GM23338 (cell line): ENCODE measurements at regions not wholly inside any gene's neighbourhood (a gene's known extent, or its start where the extent isn't known, plus 50 kb on each side); places are given as distances from the start of the nearest gene placed in this dataset.

ENCODE experiments used
- ATAC-seq: fragments of 200-7000 bp; cut with Tn5 transposase; 3 replicates; pipeline ENCODE4 v1.9.1; 2020
- DNase-seq: peaks from one replicate; pipeline ENCODE4 v3.0.0-alpha.2; 2015; ENCODE audit warnings: low spot score
- H2AFZ ChIP-seq: fragments of 200-600 bp; sonication (generic); 2 replicates; pipeline ENCODE4 v1.8.0; 2016; ENCODE audit warnings: antibody characterized with exemption, mild to moderate bottlenecking, moderate library complexity
- H3F3A ChIP-seq: fragments of 200-600 bp; sonication (generic); replicated peaks from 2 replicates; pipeline ENCODE4 v1.8.0; 2017; ENCODE audit warnings: antibody characterized with exemption, mixed run types, low read depth
- H3K27ac ChIP-seq: fragments of 200-600 bp; sonication (generic); 2 replicates; pipeline ENCODE4 v1.6.1; 2016; ENCODE audit warnings: low read depth
- H3K27me3 ChIP-seq: fragments of 200-600 bp; sonication (generic); 2 replicates; pipeline ENCODE4 v1.8.0; 2016; ENCODE audit warnings: mild to moderate bottlenecking, mixed run types, moderate library complexity; ENCODE audit not compliant: insufficient read depth
- H3K36me3 ChIP-seq: fragments of 200-600 bp; sonication (generic); 2 replicates; pipeline ENCODE4 v1.8.0; 2016; ENCODE audit warnings: mild to moderate bottlenecking; ENCODE audit not compliant: insufficient read depth
- H3K4me1 ChIP-seq: fragments of 200-600 bp; sonication (generic); 2 replicates; pipeline ENCODE4 v1.8.0; 2016; ENCODE audit warnings: mild to moderate bottlenecking, moderate library complexity; ENCODE audit not compliant: insufficient read depth
- H3K4me2 ChIP-seq: fragments of 200-600 bp; sonication (generic); 2 replicates; pipeline ENCODE4 v1.7.1; 2017; ENCODE audit warnings: mixed run types
- H3K4me3 ChIP-seq: fragments of 200-600 bp; sonication (generic); 2 replicates; pipeline ENCODE4 v1.6.1; 2016; ENCODE audit warnings: mixed run types
- H3K79me2 ChIP-seq: fragments of 200-600 bp; sonication (generic); replicated peaks from 2 replicates; pipeline ENCODE4 v1.8.0; 2017; ENCODE audit warnings: mild to moderate bottlenecking; ENCODE audit not compliant: insufficient read depth
- H3K9me2 ChIP-seq: fragments of 200-600 bp; sonication (generic); 2 replicates; pipeline ENCODE4 v1.8.0; 2017; ENCODE audit not compliant: insufficient read depth
- H4K20me1 ChIP-seq: fragments of 200-600 bp; sonication (generic); replicated peaks from 2 replicates; pipeline ENCODE4 v1.8.0; 2017; ENCODE audit warnings: mild to moderate bottlenecking; ENCODE audit not compliant: insufficient read depth
- H3K27ac Mint-ChIP-seq: 2 replicates; pipeline ENCODE4 v1.8.0; 2020; ENCODE audit warnings: inconsistent platforms, mild to moderate bottlenecking, moderate library complexity, mixed read lengths
- H3K27me3 Mint-ChIP-seq: 3 replicates; pipeline ENCODE4 v1.8.0; 2022; ENCODE audit warnings: low read depth, mild to moderate bottlenecking, moderate library complexity, mixed read lengths, inconsistent platforms; ENCODE audit not compliant: insufficient read depth, poor library complexity
- H3K36me3 Mint-ChIP-seq: 3 replicates; pipeline ENCODE4 v1.8.0; 2021; ENCODE audit warnings: low read depth, mild to moderate bottlenecking, inconsistent platforms, moderate library complexity, mixed read lengths
- H3K4me1 Mint-ChIP-seq: 3 replicates; pipeline ENCODE4 v1.8.0; 2020; ENCODE audit warnings: mild to moderate bottlenecking, inconsistent platforms, mixed read lengths
- H3K4me3 Mint-ChIP-seq: 3 replicates; pipeline ENCODE4 v1.8.0; 2021; ENCODE audit warnings: moderate library complexity, mild to moderate bottlenecking, inconsistent platforms, mixed read lengths
- H3K9me3 Mint-ChIP-seq: 3 replicates; pipeline ENCODE4 v1.8.0; 2020; ENCODE audit warnings: moderate library complexity, mild to moderate bottlenecking, inconsistent platforms, mixed read lengths
- EZH2 ChIP-seq: fragments of 200-600 bp; sonication (generic); IDR thresholded peaks from one replicate; pipeline ENCODE4 v1.8.0; 2017; ENCODE audit warnings: antibody characterized with exemption, mild to moderate bottlenecking, low read depth; ENCODE audit not compliant: unreplicated experiment
- NANOG ChIP-seq: IDR thresholded peaks from 2 replicates; pipeline ENCODE4 v1.6.1; 2016; ENCODE audit warnings: antibody characterized with exemption, borderline replicate concordance
- STAT1 ChIP-seq: IDR thresholded peaks from one replicate; pipeline ENCODE4 v1.6.1; 2016; ENCODE audit warnings: antibody characterized with exemption; ENCODE audit not compliant: unreplicated experiment
- ZNF114 ChIP-seq: fragments of 250-450 bp; sonication (Bioruptor Pico); IDR thresholded peaks from 2 replicates; pipeline ENCODE4 v1.5.0; 2020; ENCODE audit warnings: mild to moderate bottlenecking, moderate library complexity
- ZNF331 ChIP-seq: fragments of 250-450 bp; sonication (Bioruptor Pico); IDR thresholded peaks from 2 replicates; pipeline ENCODE4 v1.5.0; 2020; ENCODE audit warnings: low read depth, mild to moderate bottlenecking, moderate library complexity
- TF ChIP-seq, protein P1 (sequence below): fragments of 250-450 bp; sonication (Bioruptor Pico); IDR thresholded peaks from 2 replicates; pipeline ENCODE4 v1.5.0; 2020; ENCODE audit warnings: mild to moderate bottlenecking, moderate library complexity
- TF ChIP-seq, protein P2 (sequence below): IDR thresholded peaks from one replicate; pipeline ENCODE4 v1.6.1; 2018; ENCODE audit warnings: antibody characterized with exemption; ENCODE audit not compliant: unreplicated experiment
- TF ChIP-seq, protein P3 (sequence below): IDR thresholded peaks from 2 replicates; pipeline ENCODE4 v1.6.1; 2016; ENCODE audit warnings: antibody characterized with exemption
- TF ChIP-seq, protein P4 (sequence below), 2 experiments: fragments of 200-600 bp in 1 of 2; sonication (generic) in 1 of 2; conservative IDR thresholded peaks; 2 replicates each; pipeline versions ENCODE4 v1.5.1 to v1.6.1; 2016 to 2017; ENCODE audit warnings: antibody characterized with exemption in 2 of 2, low read depth in 2 of 2, mild to moderate bottlenecking in 2 of 2, moderate library complexity in 1 of 2

DNA sequence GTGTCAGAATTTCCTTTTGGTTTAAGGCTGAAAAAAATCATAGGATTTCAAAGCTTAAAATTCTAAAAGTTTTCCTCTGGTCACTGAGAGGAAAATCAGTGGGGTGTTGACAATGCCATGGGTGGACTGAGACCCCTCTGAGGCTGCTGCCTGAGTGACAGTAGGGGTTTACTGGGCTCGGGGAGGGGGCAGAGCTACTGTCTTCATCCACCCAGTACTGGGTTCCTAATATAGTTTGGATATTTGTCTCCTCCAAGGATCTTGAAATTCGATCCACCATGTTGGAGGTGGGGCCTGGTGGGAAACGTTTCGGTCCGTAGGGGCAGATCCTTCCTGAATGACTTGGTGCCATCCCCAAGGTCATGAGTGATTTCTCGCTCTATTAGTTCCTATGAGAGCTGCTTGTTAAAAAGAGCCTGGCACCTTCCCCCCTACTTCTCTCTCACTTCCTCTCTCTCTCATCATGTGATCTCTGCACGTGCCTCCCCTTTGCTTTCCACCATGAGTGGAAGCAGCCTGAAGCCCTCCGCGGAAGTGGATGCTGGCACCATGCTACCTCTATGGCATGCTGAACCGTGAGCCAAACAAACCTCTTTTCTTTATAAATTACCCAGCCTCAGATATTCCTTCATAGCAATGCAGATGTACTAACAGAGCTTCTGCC, 72.3 kb downstream of the MAP10 start (continued):
- TF ChIP-seq, protein P1, sequence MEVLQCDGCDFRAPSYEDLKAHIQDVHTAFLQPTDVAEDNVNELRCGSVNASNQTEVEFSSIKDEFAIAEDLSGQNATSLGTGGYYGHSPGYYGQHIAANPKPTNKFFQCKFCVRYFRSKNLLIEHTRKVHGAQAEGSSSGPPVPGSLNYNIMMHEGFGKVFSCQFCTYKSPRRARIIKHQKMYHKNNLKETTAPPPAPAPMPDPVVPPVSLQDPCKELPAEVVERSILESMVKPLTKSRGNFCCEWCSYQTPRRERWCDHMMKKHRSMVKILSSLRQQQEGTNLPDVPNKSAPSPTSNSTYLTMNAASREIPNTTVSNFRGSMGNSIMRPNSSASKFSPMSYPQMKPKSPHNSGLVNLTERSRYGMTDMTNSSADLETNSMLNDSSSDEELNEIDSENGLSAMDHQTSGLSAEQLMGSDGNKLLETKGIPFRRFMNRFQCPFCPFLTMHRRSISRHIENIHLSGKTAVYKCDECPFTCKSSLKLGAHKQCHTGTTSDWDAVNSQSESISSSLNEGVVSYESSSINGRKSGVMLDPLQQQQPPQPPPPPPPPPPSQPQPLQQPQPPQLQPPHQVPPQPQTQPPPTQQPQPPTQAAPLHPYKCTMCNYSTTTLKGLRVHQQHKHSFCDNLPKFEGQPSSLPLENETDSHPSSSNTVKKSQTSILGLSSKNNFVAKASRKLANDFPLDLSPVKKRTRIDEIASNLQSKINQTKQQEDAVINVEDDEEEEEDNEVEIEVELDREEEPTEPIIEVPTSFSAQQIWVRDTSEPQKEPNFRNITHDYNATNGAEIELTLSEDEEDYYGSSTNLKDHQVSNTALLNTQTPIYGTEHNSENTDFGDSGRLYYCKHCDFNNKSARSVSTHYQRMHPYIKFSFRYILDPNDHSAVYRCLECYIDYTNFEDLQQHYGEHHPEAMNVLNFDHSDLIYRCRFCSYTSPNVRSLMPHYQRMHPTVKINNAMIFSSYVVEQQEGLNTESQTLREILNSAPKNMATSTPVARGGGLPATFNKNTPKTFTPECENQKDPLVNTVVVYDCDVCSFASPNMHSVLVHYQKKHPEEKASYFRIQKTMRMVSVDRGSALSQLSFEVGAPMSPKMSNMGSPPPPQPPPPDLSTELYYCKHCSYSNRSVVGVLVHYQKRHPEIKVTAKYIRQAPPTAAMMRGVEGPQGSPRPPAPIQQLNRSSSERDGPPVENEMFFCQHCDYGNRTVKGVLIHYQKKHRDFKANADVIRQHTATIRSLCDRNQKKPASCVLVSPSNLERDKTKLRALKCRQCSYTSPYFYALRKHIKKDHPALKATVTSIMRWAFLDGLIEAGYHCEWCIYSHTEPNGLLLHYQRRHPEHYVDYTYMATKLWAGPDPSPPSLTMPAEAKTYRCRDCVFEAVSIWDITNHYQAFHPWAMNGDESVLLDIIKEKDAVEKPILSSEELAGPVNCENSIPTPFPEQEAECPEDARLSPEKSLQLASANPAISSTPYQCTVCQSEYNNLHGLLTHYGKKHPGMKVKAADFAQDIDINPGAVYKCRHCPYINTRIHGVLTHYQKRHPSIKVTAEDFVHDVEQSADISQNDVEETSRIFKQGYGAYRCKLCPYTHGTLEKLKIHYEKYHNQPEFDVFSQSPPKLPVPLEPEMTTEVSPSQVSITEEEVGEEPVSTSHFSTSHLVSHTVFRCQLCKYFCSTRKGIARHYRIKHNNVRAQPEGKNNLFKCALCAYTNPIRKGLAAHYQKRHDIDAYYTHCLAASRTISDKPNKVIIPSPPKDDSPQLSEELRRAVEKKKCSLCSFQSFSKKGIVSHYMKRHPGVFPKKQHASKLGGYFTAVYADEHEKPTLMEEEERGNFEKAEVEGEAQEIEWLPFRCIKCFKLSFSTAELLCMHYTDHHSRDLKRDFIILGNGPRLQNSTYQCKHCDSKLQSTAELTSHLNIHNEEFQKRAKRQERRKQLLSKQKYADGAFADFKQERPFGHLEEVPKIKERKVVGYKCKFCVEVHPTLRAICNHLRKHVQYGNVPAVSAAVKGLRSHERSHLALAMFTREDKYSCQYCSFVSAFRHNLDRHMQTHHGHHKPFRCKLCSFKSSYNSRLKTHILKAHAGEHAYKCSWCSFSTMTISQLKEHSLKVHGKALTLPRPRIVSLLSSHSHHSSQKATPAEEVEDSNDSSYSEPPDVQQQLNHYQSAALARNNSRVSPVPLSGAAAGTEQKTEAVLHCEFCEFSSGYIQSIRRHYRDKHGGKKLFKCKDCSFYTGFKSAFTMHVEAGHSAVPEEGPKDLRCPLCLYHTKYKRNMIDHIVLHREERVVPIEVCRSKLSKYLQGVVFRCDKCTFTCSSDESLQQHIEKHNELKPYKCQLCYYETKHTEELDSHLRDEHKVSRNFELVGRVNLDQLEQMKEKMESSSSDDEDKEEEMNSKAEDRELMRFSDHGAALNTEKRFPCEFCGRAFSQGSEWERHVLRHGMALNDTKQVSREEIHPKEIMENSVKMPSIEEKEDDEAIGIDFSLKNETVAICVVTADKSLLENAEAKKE: no peak
- TF ChIP-seq ZNF114 (CRISPR knock-in tag) (no peak), ZNF331 (CRISPR knock-in tag) (no peak), EZH2 (no peak), STAT1 (no peak)

DNA sequence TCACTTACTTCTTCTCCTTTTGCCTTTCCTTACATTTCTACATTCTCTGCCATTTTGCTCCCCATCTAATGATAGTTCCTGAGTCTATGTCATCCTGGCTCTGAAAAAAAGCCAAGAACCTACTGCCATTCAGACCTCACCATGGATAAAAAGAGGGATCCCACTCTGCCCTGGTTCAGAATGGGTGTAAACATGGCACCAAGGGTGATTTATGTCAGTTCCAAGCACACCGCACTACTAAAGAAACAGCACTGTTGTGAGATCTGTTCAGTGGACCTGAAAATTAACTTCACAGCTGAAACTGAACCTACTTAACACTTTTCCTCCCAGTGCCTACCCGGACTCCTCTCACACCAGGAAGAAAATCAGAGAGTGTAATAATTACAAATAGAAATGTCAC, 72.3 kb upstream of the NTPCR start:
- DNase-seq: no peak
- no peaks in the 10 kb centered on the region for H3K27me3 ChIP-seq
- H3K4me3 ChIP-seq: no peak overlapping the region
- H3K79me2 ChIP-seq: no peaks in the 10 kb centered on the region
- Mint-ChIP-seq H3K4me3 (no peak overlapping the region), H3K36me3 (no peaks in the 10 kb centered on the region), H3K4me1 (no peaks in the 10 kb centered on the region), H3K27me3 (no peaks in the 10 kb centered on the region), H3K9me3 (no peaks in the 10 kb centered on the region), H3K27ac (no peak overlapping the region)
- H3K9me2 ChIP-seq: peaks cover 18% of the 10 kb centered on the region
- no peak overlapping the region for H2AFZ ChIP-seq
- no peaks in the 10 kb centered on the region for H3K36me3 ChIP-seq
- no peaks in the 10 kb centered on the region for H3F3A ChIP-seq
- ATAC-seq: no peak
- no peaks in the 10 kb centered on the region for H3K4me1 ChIP-seq
- H3K4me2 ChIP-seq: no peak overlapping the region
- H4K20me1 ChIP-seq: no peaks in the 10 kb centered on the region
- H3K27ac ChIP-seq: no peak overlapping the region
- no peak for TF ChIP-seq ZNF331 (CRISPR knock-in tag)
- TF ChIP-seq, protein P2, sequence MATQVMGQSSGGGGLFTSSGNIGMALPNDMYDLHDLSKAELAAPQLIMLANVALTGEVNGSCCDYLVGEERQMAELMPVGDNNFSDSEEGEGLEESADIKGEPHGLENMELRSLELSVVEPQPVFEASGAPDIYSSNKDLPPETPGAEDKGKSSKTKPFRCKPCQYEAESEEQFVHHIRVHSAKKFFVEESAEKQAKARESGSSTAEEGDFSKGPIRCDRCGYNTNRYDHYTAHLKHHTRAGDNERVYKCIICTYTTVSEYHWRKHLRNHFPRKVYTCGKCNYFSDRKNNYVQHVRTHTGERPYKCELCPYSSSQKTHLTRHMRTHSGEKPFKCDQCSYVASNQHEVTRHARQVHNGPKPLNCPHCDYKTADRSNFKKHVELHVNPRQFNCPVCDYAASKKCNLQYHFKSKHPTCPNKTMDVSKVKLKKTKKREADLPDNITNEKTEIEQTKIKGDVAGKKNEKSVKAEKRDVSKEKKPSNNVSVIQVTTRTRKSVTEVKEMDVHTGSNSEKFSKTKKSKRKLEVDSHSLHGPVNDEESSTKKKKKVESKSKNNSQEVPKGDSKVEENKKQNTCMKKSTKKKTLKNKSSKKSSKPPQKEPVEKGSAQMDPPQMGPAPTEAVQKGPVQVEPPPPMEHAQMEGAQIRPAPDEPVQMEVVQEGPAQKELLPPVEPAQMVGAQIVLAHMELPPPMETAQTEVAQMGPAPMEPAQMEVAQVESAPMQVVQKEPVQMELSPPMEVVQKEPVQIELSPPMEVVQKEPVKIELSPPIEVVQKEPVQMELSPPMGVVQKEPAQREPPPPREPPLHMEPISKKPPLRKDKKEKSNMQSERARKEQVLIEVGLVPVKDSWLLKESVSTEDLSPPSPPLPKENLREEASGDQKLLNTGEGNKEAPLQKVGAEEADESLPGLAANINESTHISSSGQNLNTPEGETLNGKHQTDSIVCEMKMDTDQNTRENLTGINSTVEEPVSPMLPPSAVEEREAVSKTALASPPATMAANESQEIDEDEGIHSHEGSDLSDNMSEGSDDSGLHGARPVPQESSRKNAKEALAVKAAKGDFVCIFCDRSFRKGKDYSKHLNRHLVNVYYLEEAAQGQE: no peak
- no peak for TF ChIP-seq EZH2
- TF ChIP-seq, protein P3, sequence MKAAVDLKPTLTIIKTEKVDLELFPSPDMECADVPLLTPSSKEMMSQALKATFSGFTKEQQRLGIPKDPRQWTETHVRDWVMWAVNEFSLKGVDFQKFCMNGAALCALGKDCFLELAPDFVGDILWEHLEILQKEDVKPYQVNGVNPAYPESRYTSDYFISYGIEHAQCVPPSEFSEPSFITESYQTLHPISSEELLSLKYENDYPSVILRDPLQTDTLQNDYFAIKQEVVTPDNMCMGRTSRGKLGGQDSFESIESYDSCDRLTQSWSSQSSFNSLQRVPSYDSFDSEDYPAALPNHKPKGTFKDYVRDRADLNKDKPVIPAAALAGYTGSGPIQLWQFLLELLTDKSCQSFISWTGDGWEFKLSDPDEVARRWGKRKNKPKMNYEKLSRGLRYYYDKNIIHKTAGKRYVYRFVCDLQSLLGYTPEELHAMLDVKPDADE: no peak
- no peak for TF ChIP-seq NANOG
- TF ChIP-seq, protein P4, sequence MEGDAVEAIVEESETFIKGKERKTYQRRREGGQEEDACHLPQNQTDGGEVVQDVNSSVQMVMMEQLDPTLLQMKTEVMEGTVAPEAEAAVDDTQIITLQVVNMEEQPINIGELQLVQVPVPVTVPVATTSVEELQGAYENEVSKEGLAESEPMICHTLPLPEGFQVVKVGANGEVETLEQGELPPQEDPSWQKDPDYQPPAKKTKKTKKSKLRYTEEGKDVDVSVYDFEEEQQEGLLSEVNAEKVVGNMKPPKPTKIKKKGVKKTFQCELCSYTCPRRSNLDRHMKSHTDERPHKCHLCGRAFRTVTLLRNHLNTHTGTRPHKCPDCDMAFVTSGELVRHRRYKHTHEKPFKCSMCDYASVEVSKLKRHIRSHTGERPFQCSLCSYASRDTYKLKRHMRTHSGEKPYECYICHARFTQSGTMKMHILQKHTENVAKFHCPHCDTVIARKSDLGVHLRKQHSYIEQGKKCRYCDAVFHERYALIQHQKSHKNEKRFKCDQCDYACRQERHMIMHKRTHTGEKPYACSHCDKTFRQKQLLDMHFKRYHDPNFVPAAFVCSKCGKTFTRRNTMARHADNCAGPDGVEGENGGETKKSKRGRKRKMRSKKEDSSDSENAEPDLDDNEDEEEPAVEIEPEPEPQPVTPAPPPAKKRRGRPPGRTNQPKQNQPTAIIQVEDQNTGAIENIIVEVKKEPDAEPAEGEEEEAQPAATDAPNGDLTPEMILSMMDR (conservative IDR thresholded peaks at IDR 0.05; ENCODE audit: low read depth in 2 of 2): no peak
